ENCODE measurements at regions not wholly inside any gene's neighbourhood (a gene's known extent, or its start where the extent isn't known, plus 50 kb on each side); places are given as distances from the start of the nearest gene placed in this dataset.

DNA sequence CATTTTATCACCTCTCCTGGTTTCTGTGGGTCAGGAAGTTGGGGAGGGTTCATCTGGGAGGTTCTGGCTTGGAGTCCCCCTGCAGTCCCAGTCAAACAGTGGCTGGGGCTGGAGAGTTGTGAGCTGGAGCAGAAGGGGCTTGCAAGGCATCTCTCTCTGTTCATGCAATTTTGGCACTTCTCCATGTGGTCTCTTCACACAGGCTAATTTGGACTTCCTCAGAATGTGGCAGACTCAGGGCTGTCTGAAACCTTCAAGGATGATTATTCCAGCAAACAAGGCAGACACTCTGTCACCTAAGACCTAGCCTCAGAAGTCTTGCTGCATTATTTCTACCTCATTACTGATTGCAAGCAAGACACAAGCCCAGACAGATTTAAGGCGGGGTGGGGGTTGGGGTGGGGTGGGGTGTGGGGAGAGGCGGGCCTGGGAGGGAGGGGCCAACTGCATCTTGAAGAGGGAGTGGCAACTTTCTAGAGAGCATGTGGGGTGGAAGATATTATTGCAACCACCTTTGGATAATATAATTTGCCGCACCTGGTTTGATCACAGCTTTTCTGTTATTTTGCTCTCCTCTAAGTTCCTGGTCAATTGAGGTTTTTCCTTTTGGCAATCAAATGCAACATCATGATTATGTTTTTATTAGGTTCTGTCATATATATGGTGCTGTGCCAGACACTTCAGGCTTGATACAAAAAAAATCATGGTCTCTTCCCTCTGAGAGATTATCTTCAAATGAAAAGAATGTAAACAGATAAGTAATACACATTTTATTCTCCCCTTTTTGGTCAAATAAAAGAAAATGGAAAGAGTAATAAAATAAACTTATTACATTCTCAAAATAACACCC, 799.5 kb downstream of the RPA4 start:
- no peaks in the 10 kb centered on the region for H3K27me3 ChIP-seq (ENCODE audit: control insufficient read depth, insufficient read depth, low read length)
- TF ChIP-seq, protein P1, sequence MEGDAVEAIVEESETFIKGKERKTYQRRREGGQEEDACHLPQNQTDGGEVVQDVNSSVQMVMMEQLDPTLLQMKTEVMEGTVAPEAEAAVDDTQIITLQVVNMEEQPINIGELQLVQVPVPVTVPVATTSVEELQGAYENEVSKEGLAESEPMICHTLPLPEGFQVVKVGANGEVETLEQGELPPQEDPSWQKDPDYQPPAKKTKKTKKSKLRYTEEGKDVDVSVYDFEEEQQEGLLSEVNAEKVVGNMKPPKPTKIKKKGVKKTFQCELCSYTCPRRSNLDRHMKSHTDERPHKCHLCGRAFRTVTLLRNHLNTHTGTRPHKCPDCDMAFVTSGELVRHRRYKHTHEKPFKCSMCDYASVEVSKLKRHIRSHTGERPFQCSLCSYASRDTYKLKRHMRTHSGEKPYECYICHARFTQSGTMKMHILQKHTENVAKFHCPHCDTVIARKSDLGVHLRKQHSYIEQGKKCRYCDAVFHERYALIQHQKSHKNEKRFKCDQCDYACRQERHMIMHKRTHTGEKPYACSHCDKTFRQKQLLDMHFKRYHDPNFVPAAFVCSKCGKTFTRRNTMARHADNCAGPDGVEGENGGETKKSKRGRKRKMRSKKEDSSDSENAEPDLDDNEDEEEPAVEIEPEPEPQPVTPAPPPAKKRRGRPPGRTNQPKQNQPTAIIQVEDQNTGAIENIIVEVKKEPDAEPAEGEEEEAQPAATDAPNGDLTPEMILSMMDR (IDR thresholded peaks at IDR 0.05; ENCODE audit: insufficient read depth, low read depth, low read length), result no peak
- no peaks in the 10 kb centered on the region for H3K36me3 ChIP-seq (ENCODE audit: control insufficient read depth, insufficient read depth, low read length)
- ChIA-PET POLR2A (no interaction called here), CTCF (interaction anchor here (0.6 kb wide), 1 partner anchor 17 kb away, joined by 3 read pairs; no protein-coding TSS in a partner anchor)
- DNase-seq (ENCODE audit: low read depth), result no peak
- no peak overlapping the region for H3K4me3 ChIP-seq (ENCODE audit: low read depth, low read length)

DNA sequence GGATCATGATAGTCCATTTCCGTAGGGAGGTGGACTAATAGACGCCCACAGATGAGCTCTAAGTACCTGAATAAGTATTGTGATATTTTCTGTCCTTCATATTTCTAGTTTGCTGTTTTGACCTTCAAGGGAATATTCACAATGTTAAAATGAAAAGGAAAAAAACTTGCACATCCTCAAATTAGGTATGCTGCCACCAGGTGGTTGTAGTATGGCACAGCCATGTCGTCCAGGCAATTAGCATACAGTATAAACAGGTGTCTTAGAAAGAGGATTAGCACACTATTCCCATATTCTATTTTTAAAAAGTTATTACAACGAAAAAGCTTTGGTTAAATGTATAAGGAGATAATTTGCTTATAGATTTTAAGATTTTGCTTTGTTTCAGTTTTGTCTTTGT, 802.0 kb downstream of the RPA4 start:
- ChIA-PET POLR2A (no interaction called here), CTCF (interaction anchor here (0.6 to 1.1 kb wide), 5 partner anchors 668 to 1314 kb away, joined by 3 to 6 read pairs (median 3); no protein-coding TSS in a partner anchor)
- DNase-seq (ENCODE audit: low read depth), result no peak
- no peaks in the 10 kb centered on the region for H3K27me3 ChIP-seq (ENCODE audit: control insufficient read depth, insufficient read depth, low read length)
- no peak overlapping the region for H3K4me3 ChIP-seq (ENCODE audit: low read depth, low read length)
- TF ChIP-seq, protein P1 (IDR thresholded peaks at IDR 0.05; ENCODE audit: insufficient read depth, low read depth, low read length), result peak; percentile 57
- no peaks in the 10 kb centered on the region for H3K36me3 ChIP-seq (ENCODE audit: control insufficient read depth, insufficient read depth, low read length)

DNA sequence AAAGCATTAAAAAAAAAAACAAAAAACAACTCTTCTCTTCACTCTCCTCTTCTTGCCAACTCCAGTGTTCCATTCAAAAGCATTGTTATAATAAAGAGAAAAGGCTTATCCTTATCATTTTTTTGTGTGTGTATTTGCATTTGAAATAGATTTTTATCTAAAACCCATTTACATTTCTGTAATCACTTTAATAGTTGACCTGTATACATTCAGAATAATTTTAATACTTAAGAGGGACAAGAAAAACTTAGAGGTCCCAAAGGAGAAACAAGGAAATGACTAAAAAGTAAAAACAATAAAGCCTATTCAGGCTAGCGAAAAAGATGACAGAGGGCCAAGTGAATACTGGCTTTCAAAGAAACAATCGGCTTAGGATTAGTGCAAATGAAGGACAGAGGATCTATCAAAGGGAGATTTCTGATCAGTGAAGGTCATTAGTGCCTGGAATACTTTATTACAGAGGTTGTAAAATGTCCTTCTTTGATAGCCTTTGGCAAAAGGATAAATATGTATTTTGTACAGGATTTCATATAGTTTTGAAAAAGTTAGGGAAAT, 808.3 kb downstream of the RPA4 start:
- Histone ChIP-seq H3K4me3 (ENCODE audit: low read depth, low read length) (no peak overlapping the region), H3K36me3 (ENCODE audit: control insufficient read depth, insufficient read depth, low read length) (no peaks in the 10 kb centered on the region), H3K27me3 (ENCODE audit: control insufficient read depth, insufficient read depth, low read length) (no peaks in the 10 kb centered on the region)
- TF ChIP-seq, protein P1 (IDR thresholded peaks at IDR 0.05; ENCODE audit: insufficient read depth, low read depth, low read length), result no peak
- ChIA-PET POLR2A (no interaction called here), CTCF (no interaction called here)
- no peak for DNase-seq (ENCODE audit: low read depth)

DNA sequence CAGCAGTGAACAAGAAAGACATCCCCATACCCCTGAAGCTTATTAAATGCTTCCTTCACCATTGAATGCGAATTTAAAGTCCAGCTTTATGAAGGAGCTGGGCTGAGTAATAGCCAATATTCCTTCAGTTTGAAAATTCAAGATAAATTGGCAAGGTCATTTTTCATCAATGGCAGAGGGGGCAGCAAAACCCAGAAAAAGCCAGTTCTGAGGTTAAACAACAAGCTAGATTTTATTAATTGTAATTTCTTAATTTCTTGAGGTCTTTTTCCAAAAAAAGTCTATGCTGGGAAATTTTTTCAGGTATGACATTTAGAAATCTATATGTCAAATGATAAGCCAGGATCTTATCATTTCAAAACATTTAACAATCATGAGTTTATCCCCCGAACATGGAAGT, 808.9 kb downstream of the RPA4 start:
- ChIA-PET CTCF (no interaction called here), POLR2A (no interaction called here)
- TF ChIP-seq, protein P1 (IDR thresholded peaks at IDR 0.05; ENCODE audit: insufficient read depth, low read depth, low read length), result no peak
- no peak overlapping the region for H3K4me3 ChIP-seq (ENCODE audit: low read depth, low read length)
- no peaks in the 10 kb centered on the region for H3K36me3 ChIP-seq (ENCODE audit: control insufficient read depth, insufficient read depth, low read length)
- H3K27me3 ChIP-seq (ENCODE audit: control insufficient read depth, insufficient read depth, low read length), result no peaks in the 10 kb centered on the region
- DNase-seq (ENCODE audit: low read depth), result no peak

DNA sequence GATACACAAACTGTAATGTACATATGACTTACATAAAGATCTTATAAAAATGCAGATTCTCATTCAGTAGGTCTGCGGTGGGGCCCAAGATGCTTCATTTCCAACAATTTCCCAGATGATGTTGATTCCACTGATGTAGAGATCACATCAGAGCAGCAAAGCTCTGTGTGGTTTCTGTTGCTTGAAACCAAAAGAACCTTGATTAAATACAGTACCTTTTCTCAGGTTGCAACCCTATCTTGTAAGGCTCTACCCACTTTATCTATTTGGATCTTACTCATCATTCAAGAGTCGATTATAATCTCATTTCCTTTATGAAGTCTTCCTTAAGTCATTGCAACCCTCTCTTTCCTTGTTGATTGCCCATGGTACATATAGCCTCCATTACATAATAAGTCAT, 816.8 kb downstream of the RPA4 start:
- CTCF ChIA-PET, result no interaction called here
- no peak for DNase-seq (ENCODE audit: low read depth)

More for the DNA sequence above, 816.8 kb downstream of the RPA4 start:
- Histone ChIP-seq H3K4me3 (ENCODE audit: low read depth, low read length) (no peak overlapping the region), H3K27me3 (ENCODE audit: control insufficient read depth, insufficient read depth, low read length) (no peaks in the 10 kb centered on the region), H3K36me3 (ENCODE audit: control insufficient read depth, insufficient read depth, low read length) (no peaks in the 10 kb centered on the region)
- POLR2A ChIA-PET, result no interaction called here
- TF ChIP-seq, protein P1 (IDR thresholded peaks at IDR 0.05; ENCODE audit: insufficient read depth, low read depth, low read length), result no peak
